HAP-1 (cell line): ENCODE measurements at regions not wholly inside any gene's neighbourhood (a gene's known extent, or its start where the extent isn't known, plus 50 kb on each side); places are given as distances from the start of the nearest gene placed in this dataset.
"Not testable (repeated sequence)": the region's sequence is repeated elsewhere in the genome, so short reads cannot be mapped to it uniquely, and the experiment has no call there.

Experiments used
- DNase-seq, 2 experiments: peaks; one replicate each; pipeline ENCODE4 v3.0.0-alpha.2; 2016 to 2020; ENCODE audit warnings: low spot score in 2 of 2
- H3K27me3 ChIP-seq: fragments of 250-450 bp; sonication (Bioruptor Pico); 2 replicates; pipeline ENCODE4 v1.5.1; 2020; ENCODE audit warnings: low read depth, mild to moderate bottlenecking, moderate library complexity
- H3K36me3 ChIP-seq: fragments of 250-450 bp; sonication (Bioruptor Pico); replicated peaks from 2 replicates; pipeline ENCODE4 v1.5.1; 2020; ENCODE audit warnings: mild to moderate bottlenecking
- H3K4me1 ChIP-seq: fragments of 250-450 bp; sonication (Bioruptor Pico); 2 replicates; pipeline ENCODE4 v1.5.1; 2020; ENCODE audit warnings: mild to moderate bottlenecking
- H3K4me3 ChIP-seq: fragments of 250-450 bp; sonication (Bioruptor Pico); 2 replicates; pipeline ENCODE4 v1.5.1; 2020; ENCODE audit warnings: mild to moderate bottlenecking, moderate library complexity
- H3K9me3 ChIP-seq: fragments of 250-450 bp; sonication (Bioruptor Pico); 2 replicates; pipeline ENCODE4 v1.5.1; 2020; ENCODE audit warnings: mild to moderate bottlenecking, moderate library complexity
- in situ Hi-C: fragments of 300-500 bp; cut with MboI; formaldehyde crosslinking; loops from 3 replicates; pipeline ENCODE4 v1.14.3; 2020; ENCODE audit warnings: low sequenced_read_pairs, inconsistent platforms, mixed read lengths

- no peak for DNase-seq
- in situ Hi-C loops: no loop called here
Measured at GRCh38 chr13:91247768-91248167, 99.7 kb upstream of the MIR17HG start.

GRCh38 chr13:91248249-91248648 is 99.2 kb upstream of the MIR17HG start:
- Histone ChIP-seq H3K4me3 (no peak overlapping the region), H3K27me3 (no peaks in the 10 kb centered on the region; the same call in 1 of the 2 replicates), H3K9me3 (no peaks in the 10 kb centered on the region), H3K4me1 (no peaks in the 10 kb centered on the region), H3K36me3 (no peaks in the 10 kb centered on the region)
- in situ Hi-C loops: no loop called here
- DNase-seq: no peak

More at GRCh38 chr13:91247768-91248167, 99.7 kb upstream of the MIR17HG start:
- no peak overlapping the region for H3K4me3 ChIP-seq
- no peaks in the 10 kb centered on the region; the same call in 1 of the 2 replicates for H3K27me3 ChIP-seq
- no peaks in the 10 kb centered on the region for H3K9me3 ChIP-seq
- no peaks in the 10 kb centered on the region for H3K4me1 ChIP-seq
- H3K36me3 ChIP-seq: no peaks in the 10 kb centered on the region

GRCh38 chr13:91249370-91249769 is 98.1 kb upstream of the MIR17HG start:
- Histone ChIP-seq H3K9me3 (no peaks in the 10 kb centered on the region), H3K27me3 (no peaks in the 10 kb centered on the region; the same call in 1 of the 2 replicates), H3K36me3 (no peaks in the 10 kb centered on the region), H3K4me1 (no peaks in the 10 kb centered on the region), H3K4me3 (no peak overlapping the region)
- in situ Hi-C loops: no loop called here
- no peak for DNase-seq

- Histone ChIP-seq H3K4me3 (no peak overlapping the region), H3K9me3 (no peaks in the 10 kb centered on the region), H3K27me3 (no peaks in the 10 kb centered on the region; the same call in 1 of the 2 replicates), H3K36me3 (no peaks in the 10 kb centered on the region), H3K4me1 (no peaks in the 10 kb centered on the region)
- no peak for DNase-seq
- in situ Hi-C loops: no loop called here
Measured at GRCh38 chr13:91249861-91250260, 97.6 kb upstream of the MIR17HG start.

- H3K27me3 ChIP-seq, H3K4me1 ChIP-seq, in situ Hi-C loops, H3K9me3 ChIP-seq, DNase-seq, H3K4me3 ChIP-seq, H3K36me3 ChIP-seq: not testable (repeated sequence)
Measured at GRCh38 chr13:91251573-91251972, 95.9 kb upstream of the MIR17HG start.

GRCh38 chr13:91264484-91264883 is 83.0 kb upstream of the MIR17HG start:
- in situ Hi-C loops: no loop called here

GRCh38 chr13:91269237-91269636 is 78.2 kb upstream of the MIR17HG start:
- in situ Hi-C loops: no loop called here
- no peaks in the 10 kb centered on the region for H3K4me1 ChIP-seq
- no peak for DNase-seq
- no peak overlapping the region for H3K4me3 ChIP-seq
- no peaks in the 10 kb centered on the region for H3K36me3 ChIP-seq
- H3K27me3 ChIP-seq: no peaks in the 10 kb centered on the region
- no peaks in the 10 kb centered on the region for H3K9me3 ChIP-seq

More at GRCh38 chr13:91264484-91264883, 83.0 kb upstream of the MIR17HG start:
- no peak overlapping the region for H3K4me3 ChIP-seq
- no peak for DNase-seq
- H3K4me1 ChIP-seq: no peaks in the 10 kb centered on the region
- no peaks in the 10 kb centered on the region for H3K27me3 ChIP-seq
- H3K9me3 ChIP-seq: no peaks in the 10 kb centered on the region
- H3K36me3 ChIP-seq: no peaks in the 10 kb centered on the region

- no peaks in the 10 kb centered on the region for H3K9me3 ChIP-seq
- no peaks in the 10 kb centered on the region for H3K27me3 ChIP-seq
- H3K36me3 ChIP-seq: no peaks in the 10 kb centered on the region
- no peak overlapping the region for H3K4me3 ChIP-seq
- DNase-seq: no peak
- in situ Hi-C loops: no loop called here
- no peaks in the 10 kb centered on the region for H3K4me1 ChIP-seq
Measured at GRCh38 chr13:91270031-91270430, 77.5 kb upstream of the MIR17HG start.

GRCh38 chr13:91272235-91272777 is 75.2 kb upstream of the MIR17HG start:
- in situ Hi-C loops: no loop called here
- Histone ChIP-seq H3K36me3 (no peaks in the 10 kb centered on the region), H3K27me3 (no peaks in the 10 kb centered on the region), H3K4me1 (no peaks in the 10 kb centered on the region), H3K9me3 (no peaks in the 10 kb centered on the region), H3K4me3 (no peak overlapping the region)
- DNase-seq: no peak

GRCh38 chr13:91273675-91274074 is 73.8 kb upstream of the MIR17HG start:
- in situ Hi-C loops: no loop called here
- H3K9me3 ChIP-seq: no peaks in the 10 kb centered on the region
- no peaks in the 10 kb centered on the region for H3K4me1 ChIP-seq
- H3K27me3 ChIP-seq: no peaks in the 10 kb centered on the region
- no peaks in the 10 kb centered on the region for H3K36me3 ChIP-seq
- DNase-seq: no peak
- no peak overlapping the region for H3K4me3 ChIP-seq

- H3K27me3 ChIP-seq: no peaks in the 10 kb centered on the region
- no peaks in the 10 kb centered on the region for H3K36me3 ChIP-seq
- in situ Hi-C loops: no loop called here
- H3K4me3 ChIP-seq: no peak overlapping the region
- H3K9me3 ChIP-seq: no peaks in the 10 kb centered on the region
- H3K4me1 ChIP-seq: no peaks in the 10 kb centered on the region
- DNase-seq: no peak
Measured at GRCh38 chr13:91277013-91277676, 70.3 kb upstream of the MIR17HG start.

GRCh38 chr13:91278291-91278690 is 69.2 kb upstream of the MIR17HG start:
- in situ Hi-C loops: no loop called here
- DNase-seq: no peak
- H3K27me3 ChIP-seq: no peaks in the 10 kb centered on the region
- no peaks in the 10 kb centered on the region for H3K9me3 ChIP-seq
- no peaks in the 10 kb centered on the region for H3K36me3 ChIP-seq
- H3K4me1 ChIP-seq: no peaks in the 10 kb centered on the region
- no peak overlapping the region for H3K4me3 ChIP-seq

- H3K9me3 ChIP-seq: no peaks in the 10 kb centered on the region
- no peak overlapping the region for H3K4me3 ChIP-seq
- H3K27me3 ChIP-seq: no peaks in the 10 kb centered on the region
- DNase-seq: no peak
- H3K36me3 ChIP-seq: no peaks in the 10 kb centered on the region
- no peaks in the 10 kb centered on the region for H3K4me1 ChIP-seq
- in situ Hi-C loops: no loop called here
Measured at GRCh38 chr13:91278888-91279287, 68.6 kb upstream of the MIR17HG start.

GRCh38 chr13:91280801-91281200 is 66.7 kb upstream of the MIR17HG start:
- Histone ChIP-seq H3K36me3 (no peaks in the 10 kb centered on the region), H3K4me1 (no peaks in the 10 kb centered on the region), H3K27me3 (no peaks in the 10 kb centered on the region), H3K9me3 (no peaks in the 10 kb centered on the region), H3K4me3 (no peak overlapping the region)
- in situ Hi-C loops: no loop called here
- no peak for DNase-seq

- in situ Hi-C loops: no loop called here
- H3K27me3 ChIP-seq: no peaks in the 10 kb centered on the region
- H3K4me3 ChIP-seq: no peak overlapping the region
- no peaks in the 10 kb centered on the region for H3K4me1 ChIP-seq
- no peaks in the 10 kb centered on the region for H3K9me3 ChIP-seq
- no peak for DNase-seq
- H3K36me3 ChIP-seq: no peaks in the 10 kb centered on the region
Measured at GRCh38 chr13:91284335-91284734, 63.2 kb upstream of the MIR17HG start.
